ENCODE measurements at regions not wholly inside any gene's neighbourhood (a gene's known extent, or its start where the extent isn't known, plus 50 kb on each side); places are given as distances from the start of the nearest gene placed in this dataset.

DNA sequence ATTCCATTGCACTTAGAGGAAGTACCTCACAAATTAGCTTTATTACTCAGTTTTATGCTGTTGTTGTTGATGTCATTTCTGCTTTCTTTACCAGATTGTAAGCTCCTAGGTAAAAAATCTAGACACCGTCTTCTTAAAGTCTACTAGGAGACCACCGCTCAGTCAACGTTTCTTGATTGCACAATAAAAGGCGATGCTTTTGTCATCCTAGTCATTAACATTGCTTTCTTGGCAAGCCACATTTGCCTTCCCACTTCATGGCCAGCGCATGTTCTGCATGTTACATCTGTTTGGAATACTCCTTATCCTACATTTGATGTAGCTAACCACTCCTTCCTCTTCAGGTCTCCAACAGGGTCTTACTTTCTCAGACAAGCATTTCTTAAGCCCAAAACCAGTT is 464.0 kb upstream of the TUSC1 start:
- no peak overlapping the region for H3K27ac ChIP-seq (ENCODE audit: extremely low read depth, low read depth, low read length)
- H3K4me3 ChIP-seq (ENCODE audit: low read depth, low read length), result no peak overlapping the region
- POLR2A ChIA-PET, result no interaction called here
- TF ChIP-seq ZNF623 (tag by site-specific recombination; IDR thresholded peaks at IDR 0.05), result no peak
- TF ChIP-seq ZNF585B (tag by site-specific recombination; IDR thresholded peaks at IDR 0.05), result no peak
- no peak for TF ChIP-seq ZNF791 (tag by site-specific recombination; IDR thresholded peaks at IDR 0.05)
- no peak for TF ChIP-seq ZNF266 (tag by site-specific recombination; IDR thresholded peaks at IDR 0.05; ENCODE audit: low read depth)
- TF ChIP-seq, protein P1, sequence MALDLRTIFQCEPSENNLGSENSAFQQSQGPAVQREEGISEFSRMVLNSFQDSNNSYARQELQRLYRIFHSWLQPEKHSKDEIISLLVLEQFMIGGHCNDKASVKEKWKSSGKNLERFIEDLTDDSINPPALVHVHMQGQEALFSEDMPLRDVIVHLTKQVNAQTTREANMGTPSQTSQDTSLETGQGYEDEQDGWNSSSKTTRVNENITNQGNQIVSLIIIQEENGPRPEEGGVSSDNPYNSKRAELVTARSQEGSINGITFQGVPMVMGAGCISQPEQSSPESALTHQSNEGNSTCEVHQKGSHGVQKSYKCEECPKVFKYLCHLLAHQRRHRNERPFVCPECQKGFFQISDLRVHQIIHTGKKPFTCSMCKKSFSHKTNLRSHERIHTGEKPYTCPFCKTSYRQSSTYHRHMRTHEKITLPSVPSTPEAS (tag by site-specific recombination; IDR thresholded peaks at IDR 0.05), result no peak
- no peak for TF ChIP-seq GFI1B (tag by site-specific recombination; IDR thresholded peaks at IDR 0.05)
- TF ChIP-seq, protein P2, sequence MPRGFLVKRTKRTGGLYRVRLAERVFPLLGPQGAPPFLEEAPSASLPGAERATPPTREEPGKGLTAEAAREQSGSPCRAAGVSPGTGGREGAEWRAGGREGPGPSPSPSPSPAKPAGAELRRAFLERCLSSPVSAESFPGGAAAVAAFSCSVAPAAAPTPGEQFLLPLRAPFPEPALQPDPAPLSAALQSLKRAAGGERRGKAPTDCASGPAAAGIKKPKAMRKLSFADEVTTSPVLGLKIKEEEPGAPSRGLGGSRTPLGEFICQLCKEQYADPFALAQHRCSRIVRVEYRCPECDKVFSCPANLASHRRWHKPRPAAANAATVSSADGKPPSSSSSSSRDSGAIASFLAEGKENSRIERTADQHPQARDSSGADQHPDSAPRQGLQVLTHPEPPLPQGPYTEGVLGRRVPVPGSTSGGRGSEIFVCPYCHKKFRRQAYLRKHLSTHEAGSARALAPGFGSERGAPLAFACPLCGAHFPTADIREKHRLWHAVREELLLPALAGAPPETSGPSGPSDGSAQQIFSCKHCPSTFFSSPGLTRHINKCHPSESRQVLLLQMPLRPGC (tag by site-specific recombination; IDR thresholded peaks at IDR 0.05), result no peak
- no peak for TF ChIP-seq TRIM28 (IDR thresholded peaks at IDR 0.05; ENCODE audit: borderline replicate concordance, low read length)
- TF ChIP-seq ZNF24 (tag by site-specific recombination; IDR thresholded peaks at IDR 0.05), result no peak
- no peak for TF ChIP-seq BCL11B (tag by site-specific recombination; IDR thresholded peaks at IDR 0.05; ENCODE audit: low read depth)
- TF ChIP-seq, protein P3, sequence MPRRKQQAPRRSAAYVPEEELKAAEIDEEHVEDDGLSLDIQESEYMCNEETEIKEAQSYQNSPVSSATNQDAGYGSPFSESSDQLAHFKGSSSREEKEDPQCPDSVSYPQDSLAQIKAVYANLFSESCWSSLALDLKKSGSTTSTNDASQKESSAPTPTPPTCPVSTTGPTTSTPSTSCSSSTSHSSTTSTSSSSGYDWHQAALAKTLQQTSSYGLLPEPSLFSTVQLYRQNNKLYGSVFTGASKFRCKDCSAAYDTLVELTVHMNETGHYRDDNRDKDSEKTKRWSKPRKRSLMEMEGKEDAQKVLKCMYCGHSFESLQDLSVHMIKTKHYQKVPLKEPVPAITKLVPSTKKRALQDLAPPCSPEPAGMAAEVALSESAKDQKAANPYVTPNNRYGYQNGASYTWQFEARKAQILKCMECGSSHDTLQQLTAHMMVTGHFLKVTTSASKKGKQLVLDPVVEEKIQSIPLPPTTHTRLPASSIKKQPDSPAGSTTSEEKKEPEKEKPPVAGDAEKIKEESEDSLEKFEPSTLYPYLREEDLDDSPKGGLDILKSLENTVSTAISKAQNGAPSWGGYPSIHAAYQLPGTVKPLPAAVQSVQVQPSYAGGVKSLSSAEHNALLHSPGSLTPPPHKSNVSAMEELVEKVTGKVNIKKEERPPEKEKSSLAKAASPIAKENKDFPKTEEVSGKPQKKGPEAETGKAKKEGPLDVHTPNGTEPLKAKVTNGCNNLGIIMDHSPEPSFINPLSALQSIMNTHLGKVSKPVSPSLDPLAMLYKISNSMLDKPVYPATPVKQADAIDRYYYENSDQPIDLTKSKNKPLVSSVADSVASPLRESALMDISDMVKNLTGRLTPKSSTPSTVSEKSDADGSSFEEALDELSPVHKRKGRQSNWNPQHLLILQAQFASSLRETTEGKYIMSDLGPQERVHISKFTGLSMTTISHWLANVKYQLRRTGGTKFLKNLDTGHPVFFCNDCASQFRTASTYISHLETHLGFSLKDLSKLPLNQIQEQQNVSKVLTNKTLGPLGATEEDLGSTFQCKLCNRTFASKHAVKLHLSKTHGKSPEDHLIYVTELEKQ (tag by site-specific recombination; IDR thresholded peaks at IDR 0.05; ENCODE audit: borderline replicate concordance), result no peak
- no peak for TF ChIP-seq ZNF596 (tag by site-specific recombination; IDR thresholded peaks at IDR 0.05)
- TF ChIP-seq, protein P4, sequence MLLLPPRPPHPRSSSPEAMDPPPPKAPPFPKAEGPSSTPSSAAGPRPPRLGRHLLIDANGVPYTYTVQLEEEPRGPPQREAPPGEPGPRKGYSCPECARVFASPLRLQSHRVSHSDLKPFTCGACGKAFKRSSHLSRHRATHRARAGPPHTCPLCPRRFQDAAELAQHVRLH (tag by site-specific recombination; IDR thresholded peaks at IDR 0.05), result no peak
- TF ChIP-seq, protein P5, sequence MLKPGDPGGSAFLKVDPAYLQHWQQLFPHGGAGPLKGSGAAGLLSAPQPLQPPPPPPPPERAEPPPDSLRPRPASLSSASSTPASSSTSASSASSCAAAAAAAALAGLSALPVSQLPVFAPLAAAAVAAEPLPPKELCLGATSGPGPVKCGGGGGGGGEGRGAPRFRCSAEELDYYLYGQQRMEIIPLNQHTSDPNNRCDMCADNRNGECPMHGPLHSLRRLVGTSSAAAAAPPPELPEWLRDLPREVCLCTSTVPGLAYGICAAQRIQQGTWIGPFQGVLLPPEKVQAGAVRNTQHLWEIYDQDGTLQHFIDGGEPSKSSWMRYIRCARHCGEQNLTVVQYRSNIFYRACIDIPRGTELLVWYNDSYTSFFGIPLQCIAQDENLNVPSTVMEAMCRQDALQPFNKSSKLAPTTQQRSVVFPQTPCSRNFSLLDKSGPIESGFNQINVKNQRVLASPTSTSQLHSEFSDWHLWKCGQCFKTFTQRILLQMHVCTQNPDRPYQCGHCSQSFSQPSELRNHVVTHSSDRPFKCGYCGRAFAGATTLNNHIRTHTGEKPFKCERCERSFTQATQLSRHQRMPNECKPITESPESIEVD (tag by site-specific recombination; IDR thresholded peaks at IDR 0.05), result no peak
- TF ChIP-seq OSR2 (tag by site-specific recombination; IDR thresholded peaks at IDR 0.05), result no peak
- TF ChIP-seq, protein P6, sequence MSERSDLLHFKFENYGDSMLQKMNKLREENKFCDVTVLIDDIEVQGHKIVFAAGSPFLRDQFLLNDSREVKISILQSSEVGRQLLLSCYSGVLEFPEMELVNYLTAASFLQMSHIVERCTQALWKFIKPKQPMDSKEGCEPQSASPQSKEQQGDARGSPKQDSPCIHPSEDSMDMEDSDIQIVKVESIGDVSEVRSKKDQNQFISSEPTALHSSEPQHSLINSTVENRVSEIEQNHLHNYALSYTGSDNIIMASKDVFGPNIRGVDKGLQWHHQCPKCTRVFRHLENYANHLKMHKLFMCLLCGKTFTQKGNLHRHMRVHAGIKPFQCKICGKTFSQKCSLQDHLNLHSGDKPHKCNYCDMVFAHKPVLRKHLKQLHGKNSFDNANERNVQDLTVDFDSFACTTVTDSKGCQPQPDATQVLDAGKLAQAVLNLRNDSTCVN (tag by site-specific recombination; optimal IDR thresholded peaks at IDR 0.05), result no peak
- no peak for TF ChIP-seq SP7 (tag by site-specific recombination; IDR thresholded peaks at IDR 0.05)
- no peaks in the 10 kb centered on the region for H3K9me3 ChIP-seq (ENCODE audit: control insufficient read depth, insufficient read depth, low read depth, low read length)
- H3K4me1 ChIP-seq (ENCODE audit: control insufficient read depth, insufficient read depth, low read length), result no peaks in the 10 kb centered on the region
- CTCF ChIA-PET, result interaction anchor here (1.0 kb wide), 1 partner anchor 9 kb away, joined by 3 read pairs; no protein-coding TSS in a partner anchor
- no peaks in the 10 kb centered on the region for H3K36me3 ChIP-seq (ENCODE audit: control insufficient read depth in 2 of 2, insufficient read depth in 1 of 2, low read length in 2 of 2)

All from HEK293 (cell line).